NCI-H2029 (cell line): ENCODE measurements at regions not wholly inside any gene's neighbourhood (a gene's known extent, or its start where the extent isn't known, plus 50 kb on each side); places are given as distances from the start of the nearest gene placed in this dataset.

Experiments
- DNase-seq: peaks from one replicate; lab custom pipeline; 2025; lab: John Stamatoyannopoulos, UW

GRCh38 chr1:193794239-193794638 lies 607.8 kb upstream of the B3GALT2 start:
- DNase-seq = no peak

- no peak for DNase-seq
Observed at GRCh38 chr1:193791746-193792145, 605.3 kb upstream of the B3GALT2 start.

GRCh38 chr1:193787061-193787460 lies 600.6 kb upstream of the B3GALT2 start:
- no peak for DNase-seq

- no peak for DNase-seq
Observed at GRCh38 chr1:193785850-193786420, 599.5 kb upstream of the B3GALT2 start.

DNA sequence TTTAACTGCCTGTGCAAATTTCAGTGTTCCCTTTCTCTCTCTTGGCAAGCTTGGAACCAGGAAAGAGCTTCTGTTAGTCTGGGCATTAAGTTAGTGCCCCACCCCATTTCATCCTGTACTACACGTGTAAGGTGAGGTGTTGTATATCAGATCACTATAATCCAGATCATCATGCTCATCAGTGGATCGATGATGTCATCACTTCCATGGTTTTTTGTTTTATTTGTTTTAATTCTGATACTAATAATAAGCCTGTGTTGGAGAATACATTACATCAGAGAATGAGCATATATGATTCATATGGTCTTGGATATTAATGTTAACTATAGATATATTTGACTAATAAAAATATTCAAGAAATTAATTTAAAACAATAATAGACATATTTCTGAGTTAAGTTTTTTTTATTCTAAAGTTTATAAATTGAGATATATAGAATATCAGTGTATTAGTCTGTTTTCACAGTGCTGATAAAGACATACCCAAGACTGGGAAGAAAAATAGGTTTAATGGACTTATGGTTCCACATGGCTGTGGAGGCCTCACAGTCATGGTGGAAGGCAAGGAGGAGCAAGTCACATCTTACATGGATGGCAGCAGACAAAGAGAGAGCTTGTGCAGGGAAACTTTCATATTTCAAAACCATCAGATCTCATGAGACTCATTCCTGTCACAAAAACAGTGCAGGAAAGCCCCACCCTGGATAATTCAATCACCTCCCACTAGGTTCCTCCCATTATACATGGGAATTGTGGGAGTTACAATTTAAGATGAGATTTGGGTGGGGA lies 588.3 kb upstream of the B3GALT2 start:
- DNase-seq = no peak

DNA sequence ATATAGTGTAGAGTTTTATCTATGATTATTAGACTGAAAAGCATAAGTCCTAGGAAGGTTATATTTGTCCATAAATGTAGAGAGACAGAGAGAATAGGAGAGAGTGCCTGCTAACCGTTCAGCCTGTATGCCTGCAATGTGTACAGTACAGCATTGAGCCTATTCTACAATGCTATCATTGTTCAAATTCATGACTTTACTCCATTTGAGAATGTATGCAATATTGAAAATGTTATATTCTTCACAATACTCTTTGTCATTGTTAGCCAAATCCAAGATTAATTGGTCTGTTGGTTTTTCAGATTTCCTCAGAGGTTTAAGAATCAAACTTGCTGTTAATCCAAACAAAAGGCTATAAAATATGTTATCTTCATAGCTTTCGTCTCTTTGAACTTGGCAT lies 585.2 kb upstream of the B3GALT2 start:
- no peak for DNase-seq

- no peak for DNase-seq
Observed at GRCh38 chr1:193769651-193770050, 583.2 kb upstream of the B3GALT2 start.

DNA sequence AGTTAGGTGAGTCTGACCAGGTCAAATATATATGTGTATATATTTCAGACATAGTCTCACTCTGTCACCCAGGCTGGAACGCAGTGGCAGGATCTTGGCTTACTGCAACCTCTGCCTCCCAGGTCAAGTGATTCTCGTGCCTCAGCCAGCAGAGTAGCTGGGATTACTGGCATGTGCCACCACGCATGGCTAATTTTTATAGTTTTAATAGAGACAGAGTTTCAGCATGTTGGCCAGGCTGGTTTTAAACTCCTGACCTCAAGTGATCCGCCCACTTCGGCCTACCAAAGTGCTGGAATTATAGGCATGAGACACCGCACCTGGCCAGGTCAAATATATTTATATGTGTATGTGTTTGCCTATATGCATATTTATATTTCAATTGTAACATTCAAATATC lies 581.5 kb upstream of the B3GALT2 start:
- no peak for DNase-seq

GRCh38 chr1:193766329-193766728 lies 579.9 kb upstream of the B3GALT2 start:
- no peak for DNase-seq

- no peak for DNase-seq
Observed at GRCh38 chr1:193763266-193763665, 576.9 kb upstream of the B3GALT2 start.

- no peak for DNase-seq
Observed at GRCh38 chr1:193762236-193762635, 575.8 kb upstream of the B3GALT2 start.

DNA sequence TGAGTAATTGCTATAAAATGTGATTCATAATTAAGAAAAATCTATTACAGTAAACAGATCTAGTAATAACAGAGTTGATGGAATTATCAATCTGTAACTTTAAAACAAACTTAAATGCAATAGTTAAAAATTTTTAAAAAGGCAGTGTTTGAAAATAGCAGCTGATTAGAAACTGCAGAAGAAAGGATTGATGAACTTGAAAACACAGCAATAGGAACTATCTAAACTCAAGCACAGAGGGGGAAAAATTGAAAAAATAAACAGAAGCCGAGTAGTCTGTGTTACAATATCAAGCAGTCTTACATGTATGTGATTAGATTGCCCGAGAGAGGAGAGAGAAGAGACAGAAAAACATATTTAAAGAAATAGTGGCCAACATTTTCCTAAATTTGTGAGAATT lies 569.0 kb upstream of the B3GALT2 start:
- no peak for DNase-seq

DNA sequence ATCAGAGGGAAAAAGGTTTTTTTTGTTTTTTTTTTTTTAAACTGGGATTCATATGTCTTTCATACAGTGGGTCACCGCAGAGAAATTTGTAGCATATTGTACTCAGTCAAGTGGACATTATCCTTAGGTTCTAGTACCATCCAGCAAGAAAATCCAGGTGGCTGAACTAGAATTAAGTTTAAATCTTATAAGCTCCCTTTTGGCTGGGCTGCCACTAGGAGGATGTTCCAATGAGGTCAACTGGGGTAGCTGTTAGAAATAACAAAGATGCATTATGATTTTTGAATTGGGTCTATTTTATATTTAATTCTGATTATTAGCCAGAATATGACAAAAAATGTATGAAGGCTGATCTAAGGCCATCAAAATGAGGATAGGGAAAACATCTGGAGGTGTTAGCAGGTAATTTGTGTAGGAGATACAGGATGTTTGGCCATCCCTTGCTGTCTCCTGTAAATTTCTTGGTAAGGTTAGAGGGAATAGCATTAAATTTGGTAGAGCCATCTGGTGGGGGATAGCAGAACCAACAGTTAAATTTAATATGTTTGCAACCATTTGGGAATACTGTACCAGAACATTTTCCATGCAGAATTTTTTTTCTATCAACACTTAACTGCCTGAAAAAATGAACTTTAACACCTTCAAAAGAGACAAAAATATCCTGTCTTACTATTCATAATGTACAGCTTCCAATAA lies 568.5 kb upstream of the B3GALT2 start:
- no peak for DNase-seq

DNA sequence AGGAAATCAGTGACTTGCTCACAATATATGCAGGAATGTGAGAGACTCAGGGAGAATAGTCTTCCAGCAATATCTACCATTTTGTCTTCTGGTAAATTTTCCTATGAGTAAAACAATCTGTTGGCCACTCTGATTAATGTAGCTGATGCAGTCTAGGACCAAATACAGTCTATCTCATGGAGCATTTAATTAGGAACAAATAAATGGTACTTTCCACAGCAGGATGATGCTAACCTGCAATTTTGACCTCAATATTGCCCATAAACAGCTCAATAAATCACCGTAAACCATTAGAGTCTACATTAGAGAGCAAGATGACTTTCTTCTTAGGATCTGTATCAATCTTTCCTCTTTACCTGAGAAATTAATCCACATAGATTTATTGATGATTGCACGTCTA lies 567.7 kb upstream of the B3GALT2 start:
- DNase-seq = no peak

- no peak for DNase-seq
Observed at GRCh38 chr1:193753038-193753756, 566.8 kb upstream of the B3GALT2 start.

GRCh38 chr1:193749868-193750267 lies 563.5 kb upstream of the B3GALT2 start:
- no peak for DNase-seq

- DNase-seq = no peak
Observed at GRCh38 chr1:193747579-193747978, 561.2 kb upstream of the B3GALT2 start.

DNA sequence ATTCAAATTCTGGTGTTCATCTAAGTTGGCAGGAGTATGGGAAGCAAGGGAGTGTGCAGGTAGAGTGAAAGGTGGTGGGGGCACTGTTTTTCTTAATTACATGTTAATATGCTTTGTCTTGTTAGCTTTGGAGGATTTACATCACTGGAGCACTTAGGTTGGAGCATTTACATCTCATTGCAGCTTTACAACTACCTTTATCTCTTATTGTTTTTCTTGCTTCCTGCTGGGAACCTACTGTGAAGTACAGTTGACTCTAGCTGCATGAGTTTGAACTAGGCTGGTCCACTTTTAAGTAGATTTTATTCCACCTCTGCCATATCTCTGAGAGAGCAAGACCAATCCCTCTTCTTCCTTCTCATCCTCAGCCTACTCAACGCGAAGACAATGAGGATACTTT lies 554.8 kb upstream of the B3GALT2 start:
- DNase-seq = no peak

DNA sequence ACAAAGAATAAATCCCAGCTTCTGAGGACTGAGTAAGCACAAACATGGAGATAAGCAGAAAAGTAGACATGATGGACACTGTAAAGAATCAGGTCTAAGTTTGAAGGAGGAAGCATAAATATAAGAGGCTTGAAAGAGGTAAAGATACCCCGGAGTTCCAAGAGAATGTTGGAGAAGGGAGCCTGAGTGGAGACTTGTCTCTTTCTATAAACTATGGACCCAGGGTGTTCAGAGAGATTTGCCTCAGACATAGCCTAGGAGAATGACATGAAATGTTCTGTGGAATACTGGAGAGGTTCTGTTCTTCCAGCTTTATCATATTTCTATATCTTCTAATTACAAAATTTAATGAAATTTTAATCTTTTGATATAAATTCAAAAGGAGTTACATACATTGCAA lies 554.3 kb upstream of the B3GALT2 start:
- no peak for DNase-seq

DNA sequence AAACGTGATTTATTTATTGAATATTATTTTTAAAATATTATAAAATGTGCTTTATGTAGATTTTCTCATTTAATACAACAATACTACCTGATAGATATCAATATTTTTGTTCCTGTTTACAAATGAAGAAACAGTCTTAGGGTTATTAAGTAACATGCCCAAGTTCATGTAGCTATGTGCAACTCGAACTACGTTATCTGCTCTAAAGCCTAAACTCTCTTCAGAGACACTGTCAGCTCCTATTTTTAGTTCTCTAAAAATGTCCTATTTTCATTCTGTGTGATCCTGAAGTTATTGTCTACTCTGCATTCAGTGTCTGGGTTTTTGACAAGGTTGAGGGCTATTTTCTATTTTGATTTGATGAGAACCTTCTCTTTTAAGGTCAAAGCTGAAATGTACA lies 550.1 kb upstream of the B3GALT2 start:
- no peak for DNase-seq

GRCh38 chr1:193733674-193734073 lies 547.3 kb upstream of the B3GALT2 start:
- DNase-seq = no peak

DNA sequence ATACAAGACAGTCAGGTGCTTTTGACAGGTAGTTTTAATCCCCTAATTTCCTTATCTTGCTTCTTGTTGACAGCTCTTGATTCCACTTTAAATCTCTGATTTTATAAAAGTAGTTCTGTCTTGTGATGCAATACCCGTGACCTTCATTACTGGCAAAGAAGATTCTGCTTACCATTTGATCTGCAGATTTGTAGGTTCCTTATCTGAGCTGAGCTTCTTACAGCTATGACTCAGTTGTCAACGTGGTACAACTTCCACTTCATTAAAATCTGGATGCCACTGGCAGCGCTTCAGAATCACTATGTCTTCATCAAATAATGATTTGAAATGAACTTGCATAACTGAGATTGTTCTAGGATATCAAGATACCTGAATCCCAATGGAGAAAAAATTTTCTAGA lies 543.6 kb upstream of the B3GALT2 start:
- DNase-seq = no peak

GRCh38 chr1:193729429-193729828 lies 543.0 kb upstream of the B3GALT2 start:
- no peak for DNase-seq
